ENCODE measurements at regions not wholly inside any gene's neighbourhood (a gene's known extent, or its start where the extent isn't known, plus 50 kb on each side); places are given as distances from the start of the nearest gene placed in this dataset.

GRCh38 chr7:10704653-10705052 lies 269.0 kb upstream of the PHF14 start:
- H3K36me3 ChIP-seq (ENCODE audit: control insufficient read depth in 2 of 2, insufficient read depth in 1 of 2, low read length in 2 of 2), result no peaks in the 10 kb centered on the region
- POLR2A ChIA-PET, result no interaction called here
- H3K9me3 ChIP-seq (ENCODE audit: control insufficient read depth, insufficient read depth, low read depth, low read length), result no peaks in the 10 kb centered on the region
- H3K4me1 ChIP-seq (ENCODE audit: control insufficient read depth, insufficient read depth, low read length), result 0 out of 2 replicates have a peak, but pooled peaks cover 3% of the 10 kb centered on the region
- no peak for TF ChIP-seq ZNF274 (IDR thresholded peaks at IDR 0.05; ENCODE audit: low read length)
- TF ChIP-seq ZNF274 (tag by site-specific recombination; IDR thresholded peaks at IDR 0.05; ENCODE audit: borderline replicate concordance), result no peak
- TF ChIP-seq ZSCAN4 (tag by site-specific recombination; IDR thresholded peaks at IDR 0.05), result no peak
- TF ChIP-seq ZSCAN18 (tag by site-specific recombination; IDR thresholded peaks at IDR 0.05), result no peak
- no peak for TF ChIP-seq YY2 (tag by site-specific recombination; IDR thresholded peaks at IDR 0.05)
- no peak for TF ChIP-seq ZNF398 (tag by site-specific recombination; IDR thresholded peaks at IDR 0.05)
- no peak for TF ChIP-seq ZNF629 (tag by site-specific recombination; IDR thresholded peaks at IDR 0.05)
- no peak for TF ChIP-seq ZNF335 (tag by site-specific recombination; conservative IDR thresholded peaks at IDR 0.05)
- no peak for TF ChIP-seq PRDM4 (tag by site-specific recombination; IDR thresholded peaks at IDR 0.05)
- TF ChIP-seq ZNF645 (tag by site-specific recombination; IDR thresholded peaks at IDR 0.05), result no peak
- TF ChIP-seq REPIN1 (tag by site-specific recombination; IDR thresholded peaks at IDR 0.05; ENCODE audit: low read depth), result no peak
- no peak for TF ChIP-seq ZNF121 (tag by site-specific recombination; IDR thresholded peaks at IDR 0.05)
- TF ChIP-seq ZNF621 (tag by site-specific recombination; IDR thresholded peaks at IDR 0.05), result no peak
- no peak for TF ChIP-seq KLF16 (tag by site-specific recombination; IDR thresholded peaks at IDR 0.05)
- TF ChIP-seq ZNF404 (tag by site-specific recombination; IDR thresholded peaks at IDR 0.05), result no peak
- no peak for TF ChIP-seq KLF7 (tag by site-specific recombination; IDR thresholded peaks at IDR 0.05; ENCODE audit: borderline replicate concordance)
- no peak for TF ChIP-seq ZNF624 (tag by site-specific recombination; IDR thresholded peaks at IDR 0.05)
- CTCF ChIA-PET, result no interaction called here
- H3K4me3 ChIP-seq (ENCODE audit: low read depth, low read length), result no peak overlapping the region
- H3K27ac ChIP-seq (ENCODE audit: extremely low read depth, low read depth, low read length), result no peak overlapping the region

GRCh38 chr7:10706875-10707493 lies 266.7 kb upstream of the PHF14 start:
- no peaks in the 10 kb centered on the region for H3K9me3 ChIP-seq (ENCODE audit: control insufficient read depth, insufficient read depth, low read depth, low read length)
- ChIA-PET POLR2A (no interaction called here), CTCF (interaction anchor here (1.5 kb wide), 1 partner anchor 25 kb away, joined by 3 read pairs; no protein-coding TSS in a partner anchor)
- H3K27ac ChIP-seq (ENCODE audit: extremely low read depth, low read depth, low read length), result no peak overlapping the region
- no peaks in the 10 kb centered on the region for H3K36me3 ChIP-seq (ENCODE audit: control insufficient read depth in 2 of 2, insufficient read depth in 1 of 2, low read length in 2 of 2)
- 0 out of 2 replicates have a peak, but pooled peaks cover 3% of the 10 kb centered on the region for H3K4me1 ChIP-seq (ENCODE audit: control insufficient read depth, insufficient read depth, low read length)
- H3K4me3 ChIP-seq (ENCODE audit: low read depth, low read length), result no peak overlapping the region
- TF ChIP-seq ZFP3 (tag by site-specific recombination; IDR thresholded peaks at IDR 0.05; ENCODE audit: low read depth), result no peak
- TF ChIP-seq ZNF302 (tag by site-specific recombination; IDR thresholded peaks at IDR 0.05; ENCODE audit: low read depth), result no peak
- no peak for TF ChIP-seq ZBTB21 (tag by site-specific recombination; IDR thresholded peaks at IDR 0.05)
- no peak for TF ChIP-seq ZNF184 (tag by site-specific recombination; IDR thresholded peaks at IDR 0.05)
- no peak for TF ChIP-seq EGR2 (tag by site-specific recombination; IDR thresholded peaks at IDR 0.05; ENCODE audit: low read depth)
- TF ChIP-seq ZNF664 (tag by site-specific recombination; IDR thresholded peaks at IDR 0.05), result no peak
- TF ChIP-seq ZNF544 (tag by site-specific recombination; IDR thresholded peaks at IDR 0.05), result no peak
- TF ChIP-seq HIC1 (tag by site-specific recombination; IDR thresholded peaks at IDR 0.05), result no peak

Data from HEK293 (cell line).